ENCODE measurements at regions not wholly inside any gene's neighbourhood (a gene's known extent, or its start where the extent isn't known, plus 50 kb on each side); places are given as distances from the start of the nearest gene placed in this dataset.

- Histone ChIP-seq H3K36me3 (no peaks in the 10 kb centered on the region), H3K4me1 (no peaks in the 10 kb centered on the region), H3K27me3 (no peaks in the 10 kb centered on the region), H3K9me3 (replicated peaks) (no peaks in the 10 kb centered on the region), H3K27ac (no peak overlapping the region), H3K4me3 (no peak overlapping the region)
- no peak for DNase-seq
Measured at GRCh38 chr17:73954951-73955350, 248.5 kb upstream of the RPL38 start.

GRCh38 chr17:73955616-73956015 lies 247.9 kb upstream of the RPL38 start:
- Histone ChIP-seq H3K27me3 (no peaks in the 10 kb centered on the region), H3K36me3 (no peaks in the 10 kb centered on the region), H3K27ac (no peak overlapping the region), H3K4me3 (no peak overlapping the region), H3K9me3 (replicated peaks) (no peaks in the 10 kb centered on the region), H3K4me1 (no peaks in the 10 kb centered on the region)
- DNase-seq, result no peak

- H3K4me3 ChIP-seq, result no peak overlapping the region
- no peaks in the 10 kb centered on the region for H3K36me3 ChIP-seq
- no peak for DNase-seq
- H3K27ac ChIP-seq, result no peak overlapping the region
- no peaks in the 10 kb centered on the region for H3K9me3 ChIP-seq (replicated peaks)
- H3K27me3 ChIP-seq, result no peaks in the 10 kb centered on the region
- H3K4me1 ChIP-seq, result no peaks in the 10 kb centered on the region
Measured at GRCh38 chr17:73956169-73956568, 247.3 kb upstream of the RPL38 start.

- H3K4me1 ChIP-seq, result no peaks in the 10 kb centered on the region
- no peak overlapping the region for H3K4me3 ChIP-seq
- DNase-seq, result peak; percentile 65 to 84
- no peaks in the 10 kb centered on the region for H3K36me3 ChIP-seq
- H3K27me3 ChIP-seq, result no peaks in the 10 kb centered on the region
- no peak overlapping the region for H3K27ac ChIP-seq
- no peaks in the 10 kb centered on the region for H3K9me3 ChIP-seq (replicated peaks)
Measured at GRCh38 chr17:73956595-73957465, 246.6 kb upstream of the RPL38 start.

- H3K36me3 ChIP-seq, result no peaks in the 10 kb centered on the region
- no peaks in the 10 kb centered on the region for H3K9me3 ChIP-seq (replicated peaks)
- H3K27me3 ChIP-seq, result no peaks in the 10 kb centered on the region
- H3K27ac ChIP-seq, result no peak overlapping the region
- H3K4me3 ChIP-seq, result no peak overlapping the region
- no peaks in the 10 kb centered on the region for H3K4me1 ChIP-seq
- peak; percentile 39 to 51 for DNase-seq
Measured at GRCh38 chr17:73957564-73957963, 245.9 kb upstream of the RPL38 start.

GRCh38 chr17:73958453-73958852 lies 245.0 kb upstream of the RPL38 start:
- no peaks in the 10 kb centered on the region for H3K9me3 ChIP-seq (replicated peaks)
- H3K36me3 ChIP-seq, result no peaks in the 10 kb centered on the region
- DNase-seq, result no peak
- H3K27ac ChIP-seq, result no peak overlapping the region
- no peak overlapping the region for H3K4me3 ChIP-seq
- H3K27me3 ChIP-seq, result no peaks in the 10 kb centered on the region
- H3K4me1 ChIP-seq, result no peaks in the 10 kb centered on the region

GRCh38 chr17:73960469-73960868 lies 243.0 kb upstream of the RPL38 start:
- Histone ChIP-seq H3K9me3 (replicated peaks) (no peaks in the 10 kb centered on the region), H3K27ac (no peak overlapping the region), H3K4me1 (no peaks in the 10 kb centered on the region), H3K36me3 (no peaks in the 10 kb centered on the region), H3K4me3 (no peak overlapping the region), H3K27me3 (no peaks in the 10 kb centered on the region)
- no peak for DNase-seq

GRCh38 chr17:73962308-73962707 lies 241.2 kb upstream of the RPL38 start:
- H3K27ac ChIP-seq, result no peak overlapping the region
- H3K36me3 ChIP-seq, result no peaks in the 10 kb centered on the region
- no peak overlapping the region for H3K4me3 ChIP-seq
- H3K27me3 ChIP-seq, result no peaks in the 10 kb centered on the region
- H3K9me3 ChIP-seq (replicated peaks), result no peaks in the 10 kb centered on the region
- no peaks in the 10 kb centered on the region for H3K4me1 ChIP-seq
- no peak for DNase-seq

- H3K36me3 ChIP-seq, result no peaks in the 10 kb centered on the region
- no peaks in the 10 kb centered on the region for H3K9me3 ChIP-seq (replicated peaks)
- no peak overlapping the region for H3K4me3 ChIP-seq
- DNase-seq, result no peak
- H3K4me1 ChIP-seq, result peaks cover 18% of the 10 kb centered on the region
- no peak overlapping the region for H3K27ac ChIP-seq
- no peaks in the 10 kb centered on the region for H3K27me3 ChIP-seq
Measured at GRCh38 chr17:73968680-73969079, 234.8 kb upstream of the RPL38 start.

GRCh38 chr17:73969956-73970355 lies 233.5 kb upstream of the RPL38 start:
- no peak for DNase-seq
- no peak overlapping the region for H3K27ac ChIP-seq
- no peak overlapping the region for H3K4me3 ChIP-seq
- H3K36me3 ChIP-seq, result no peaks in the 10 kb centered on the region
- peaks cover 31% of the 10 kb centered on the region for H3K4me1 ChIP-seq
- H3K27me3 ChIP-seq, result no peaks in the 10 kb centered on the region
- H3K9me3 ChIP-seq (replicated peaks), result no peaks in the 10 kb centered on the region

GRCh38 chr17:73971127-73971526 lies 232.4 kb upstream of the RPL38 start:
- Histone ChIP-seq H3K36me3 (no peaks in the 10 kb centered on the region), H3K4me1 (peaks cover 40% of the 10 kb centered on the region), H3K27me3 (no peaks in the 10 kb centered on the region), H3K4me3 (no peak overlapping the region), H3K27ac (no peak overlapping the region), H3K9me3 (replicated peaks) (no peaks in the 10 kb centered on the region)
- no peak for DNase-seq

- DNase-seq, result no peak
- peak overlapping the region; percentile 86 for H3K27ac ChIP-seq
- peaks cover 49% of the 10 kb centered on the region for H3K4me1 ChIP-seq
- no peak overlapping the region for H3K4me3 ChIP-seq
- H3K36me3 ChIP-seq, result no peaks in the 10 kb centered on the region
- no peaks in the 10 kb centered on the region for H3K9me3 ChIP-seq (replicated peaks)
- H3K27me3 ChIP-seq, result no peaks in the 10 kb centered on the region
Measured at GRCh38 chr17:73972056-73972455, 231.4 kb upstream of the RPL38 start.

GRCh38 chr17:73972901-73973300 lies 230.6 kb upstream of the RPL38 start:
- Histone ChIP-seq H3K4me3 (no peak overlapping the region), H3K4me1 (peaks cover 52% of the 10 kb centered on the region), H3K27me3 (no peaks in the 10 kb centered on the region), H3K36me3 (no peaks in the 10 kb centered on the region), H3K9me3 (replicated peaks) (no peaks in the 10 kb centered on the region), H3K27ac (peak overlapping the region; percentile 86)
- peak in 1 of 2 experiments; percentile 57 for DNase-seq

GRCh38 chr17:73973586-73974409 lies 229.7 kb upstream of the RPL38 start:
- DNase-seq, result peak; percentile 79 to 90
- Histone ChIP-seq H3K27me3 (no peaks in the 10 kb centered on the region), H3K4me1 (peaks cover 52% of the 10 kb centered on the region), H3K9me3 (replicated peaks) (no peaks in the 10 kb centered on the region), H3K27ac (peak overlapping the region; percentile 86), H3K36me3 (no peaks in the 10 kb centered on the region), H3K4me3 (no peak overlapping the region)

- H3K9me3 ChIP-seq (replicated peaks), result no peaks in the 10 kb centered on the region
- H3K4me1 ChIP-seq, result peaks cover 52% of the 10 kb centered on the region
- peak overlapping the region; percentile 86 for H3K27ac ChIP-seq
- no peaks in the 10 kb centered on the region for H3K36me3 ChIP-seq
- H3K27me3 ChIP-seq, result no peaks in the 10 kb centered on the region
- peak in 1 of 2 experiments; percentile 45 for DNase-seq
- no peak overlapping the region for H3K4me3 ChIP-seq
Measured at GRCh38 chr17:73974536-73974935, 228.9 kb upstream of the RPL38 start.

Data from SJCRH30 (cell line).